Right cardiac atrium (tissue), 5 donors: ENCODE measurements at regions not wholly inside any gene's neighbourhood (a gene's known extent, or its start where the extent isn't known, plus 50 kb on each side); places are given as distances from the start of the nearest gene placed in this dataset.
"Not testable (repeated sequence)": the region's sequence is repeated elsewhere in the genome, so short reads cannot be mapped to it uniquely, and the experiment has no call there.

ENCODE experiments used
- ATAC-seq, 2 donors: fragments of 200-7000 bp; cut with Tn5 transposase; one replicate each; pipeline versions ENCODE4 v1.8.0 to v1.9.1; 2020; ENCODE audit warnings: moderate library complexity in 2 of 2, mild to moderate bottlenecking in 1 of 2
- DNase-seq, 3 donors: peaks; one replicate each; pipeline ENCODE4 v3.0.0-alpha.2; 2020
- H3K27ac ChIP-seq: one replicate; pipeline ENCODE4 v1.5.1; 2013; ENCODE audit warnings: mild to moderate bottlenecking, low read length, control low read depth, moderate library complexity
- H3K27me3 ChIP-seq: one replicate; pipeline ENCODE4 v1.6.1; 2013; ENCODE audit not compliant: control insufficient read depth, insufficient read depth
- H3K4me1 ChIP-seq: one replicate; pipeline ENCODE4 v1.6.1; 2013; ENCODE audit warnings: low read length; ENCODE audit not compliant: control insufficient read depth, insufficient read depth
- H3K4me3 ChIP-seq: one replicate; pipeline ENCODE4 v1.5.1; 2013; ENCODE audit warnings: low read length, control low read depth
- H3K9me3 ChIP-seq: one replicate; pipeline ENCODE4 v1.6.1; 2013; ENCODE audit warnings: low read length; ENCODE audit not compliant: control insufficient read depth
- WGBS: extraction: QIAGEN DNeasy Blood & Tissue Kit; methylation state at CpG from one replicate; pipeline ENCODE4 v1.1.7; 2013; 5-methylcytosine and 5-hydroxymethylcytosine counted together
- intact Hi-C, 4 donors: fragments of 100-400 bp; cut with DNase I; formaldehyde crosslinking; loops; one replicate each; pipeline versions ENCODE4 v1.11.0 to v1.14.0; 2022 to 2023
- donor health status: healthy with polysubstance abuse.
- donor health status: DM: no; HTN: yes; CAD: no.
- donor health status: DM: no; HTN: no; CAD: no.
- donor health status: DM: no; HTN: yes; CAD: no; lungs with severe emphysema.
- donor health status: DM: yes; HTN: yes; CAD: no.

- intact Hi-C loops = loop anchor here in 1 of 4 donors (5.0 kb wide), 1 partner anchor 237 kb away; no protein-coding TSS in a partner anchor
Observed at GRCh38 chr1:181185461-181185860, 97.0 kb downstream of the IER5 start.

GRCh38 chr1:181186133-181186532 lies 97.6 kb downstream of the IER5 start:
- H3K9me3 ChIP-seq, ATAC-seq, H3K4me1 ChIP-seq, DNase-seq, H3K4me3 ChIP-seq, H3K27me3 ChIP-seq, H3K27ac ChIP-seq: not testable (repeated sequence)
- WGBS = 72% methylated on average over 4 of the region's 4 CpGs
- intact Hi-C loops = loop anchor here in 1 of 4 donors (5.0 kb wide), 1 partner anchor 236 kb away; no protein-coding TSS in a partner anchor

More at GRCh38 chr1:181185461-181185860, 97.0 kb downstream of the IER5 start:
- H3K9me3 ChIP-seq = no peaks in the 10 kb centered on the region
- no peak for DNase-seq
- H3K4me1 ChIP-seq = peaks cover 4% of the 10 kb centered on the region
- H3K27ac ChIP-seq = no peak overlapping the region
- ATAC-seq = no peak
- no peaks in the 10 kb centered on the region for H3K27me3 ChIP-seq
- 65% methylated on average over 3 of the region's 3 CpGs for WGBS
- no peak overlapping the region for H3K4me3 ChIP-seq

GRCh38 chr1:181187337-181188126 lies 99.0 kb downstream of the IER5 start:
- WGBS = 57% methylated on average over 7 of the region's 7 CpGs
- DNase-seq = no peak
- H3K27me3 ChIP-seq = no peaks in the 10 kb centered on the region
- H3K9me3 ChIP-seq = no peaks in the 10 kb centered on the region
- H3K4me1 ChIP-seq = no peaks in the 10 kb centered on the region
- no peak overlapping the region for H3K4me3 ChIP-seq
- intact Hi-C loops = loop anchor here in 1 of 4 donors (5.0 kb wide), 1 partner anchor 235 kb away; no protein-coding TSS in a partner anchor
- ATAC-seq = no peak
- no peak overlapping the region for H3K27ac ChIP-seq

- no peaks in the 10 kb centered on the region for H3K4me1 ChIP-seq
- DNase-seq = no peak
- H3K4me3 ChIP-seq = no peak overlapping the region
- no peak for ATAC-seq
- H3K27me3 ChIP-seq = no peaks in the 10 kb centered on the region
- 68% methylated on average over 7 of the region's 7 CpGs for WGBS
- no peak overlapping the region for H3K27ac ChIP-seq
- H3K9me3 ChIP-seq = no peaks in the 10 kb centered on the region
- intact Hi-C loops = loop anchor here in 1 of 4 donors (5.0 kb wide), 1 partner anchor 233 kb away; no protein-coding TSS in a partner anchor
Observed at GRCh38 chr1:181189245-181189644, 100.7 kb downstream of the IER5 start.

- peak; percentile 81 to 89 for ATAC-seq
- H3K4me1 ChIP-seq = no peaks in the 10 kb centered on the region
- peak; percentile 47 to 85 (median 85) for DNase-seq
- peak overlapping the region; percentile 21 for H3K4me3 ChIP-seq
- no peaks in the 10 kb centered on the region for H3K27me3 ChIP-seq
- no peak overlapping the region for H3K27ac ChIP-seq
- 9% methylated on average over 40 of the region's 40 CpGs for WGBS
- H3K9me3 ChIP-seq = no peaks in the 10 kb centered on the region
- intact Hi-C loops = loop anchor here (1.0 to 5.0 kb wide), 4 partner anchors 229 to 235 kb away; no protein-coding TSS in a partner anchor
Observed at GRCh38 chr1:181189691-181190363, 101.3 kb downstream of the IER5 start.

- no peaks in the 10 kb centered on the region for H3K27me3 ChIP-seq
- intact Hi-C loops = loop anchor here in 3 of 4 donors (1.0 to 2.0 kb wide), 3 partner anchors 228 to 234 kb away; no protein-coding TSS in a partner anchor
- peak in 1 of 3 donors; percentile 16 for DNase-seq
Observed at GRCh38 chr1:181190364-181191035, 102.0 kb downstream of the IER5 start.

GRCh38 chr1:181191494-181192040 lies 103.1 kb downstream of the IER5 start:
- no peaks in the 10 kb centered on the region for H3K4me1 ChIP-seq
- no peak overlapping the region for H3K27ac ChIP-seq
- no peak overlapping the region for H3K4me3 ChIP-seq
- intact Hi-C loops = loop anchor here in 2 of 4 donors (2.0 kb wide), 2 partner anchors 227 to 233 kb away; no protein-coding TSS in a partner anchor
- ATAC-seq (no peak), DNase-seq (no peak)
- H3K27me3 ChIP-seq = no peaks in the 10 kb centered on the region
- WGBS = 87% methylated on average over 5 of the region's 5 CpGs
- H3K9me3 ChIP-seq = no peaks in the 10 kb centered on the region

More at GRCh38 chr1:181190364-181191035, 102.0 kb downstream of the IER5 start:
- WGBS = 64% methylated on average over 18 of the region's 18 CpGs
- peak; percentile 28 to 36 for ATAC-seq
- no peaks in the 10 kb centered on the region for H3K9me3 ChIP-seq
- H3K27ac ChIP-seq = no peak overlapping the region
- no peak overlapping the region for H3K4me3 ChIP-seq
- no peaks in the 10 kb centered on the region for H3K4me1 ChIP-seq

GRCh38 chr1:181192316-181192715 lies 103.8 kb downstream of the IER5 start:
- H3K27me3 ChIP-seq = no peaks in the 10 kb centered on the region
- 68% methylated on average over 4 of the region's 4 CpGs for WGBS
- no peak overlapping the region for H3K4me3 ChIP-seq
- no peak for ATAC-seq
- H3K9me3 ChIP-seq = no peaks in the 10 kb centered on the region
- no peaks in the 10 kb centered on the region for H3K4me1 ChIP-seq
- DNase-seq = no peak
- no peak overlapping the region for H3K27ac ChIP-seq
- intact Hi-C loops = no loop called here

- DNase-seq = no peak
- Histone ChIP-seq H3K27me3 (no peaks in the 10 kb centered on the region), H3K4me1 (peaks cover 2% of the 10 kb centered on the region), H3K9me3 (no peaks in the 10 kb centered on the region), H3K4me3 (no peak overlapping the region), H3K27ac (no peak overlapping the region)
- no peak for ATAC-seq
- 78% methylated on average over 7 of the region's 7 CpGs for WGBS
- intact Hi-C loops = no loop called here
Observed at GRCh38 chr1:181202986-181203555, 114.6 kb downstream of the IER5 start.

- 77% methylated on average over 6 of the region's 6 CpGs for WGBS
Observed at GRCh38 chr1:181204530-181204929, 116.0 kb downstream of the IER5 start.

More at GRCh38 chr1:181204530-181204929, 116.0 kb downstream of the IER5 start:
- peaks cover 2% of the 10 kb centered on the region for H3K4me1 ChIP-seq
- no peaks in the 10 kb centered on the region for H3K27me3 ChIP-seq
- intact Hi-C loops = no loop called here
- no peak overlapping the region for H3K4me3 ChIP-seq
- no peak overlapping the region for H3K27ac ChIP-seq
- no peaks in the 10 kb centered on the region for H3K9me3 ChIP-seq
- no peak for ATAC-seq
- DNase-seq = no peak
